ENCODE measurements at regions not wholly inside any gene's neighbourhood (a gene's known extent, or its start where the extent isn't known, plus 50 kb on each side); places are given as distances from the start of the nearest gene placed in this dataset.

DNA sequence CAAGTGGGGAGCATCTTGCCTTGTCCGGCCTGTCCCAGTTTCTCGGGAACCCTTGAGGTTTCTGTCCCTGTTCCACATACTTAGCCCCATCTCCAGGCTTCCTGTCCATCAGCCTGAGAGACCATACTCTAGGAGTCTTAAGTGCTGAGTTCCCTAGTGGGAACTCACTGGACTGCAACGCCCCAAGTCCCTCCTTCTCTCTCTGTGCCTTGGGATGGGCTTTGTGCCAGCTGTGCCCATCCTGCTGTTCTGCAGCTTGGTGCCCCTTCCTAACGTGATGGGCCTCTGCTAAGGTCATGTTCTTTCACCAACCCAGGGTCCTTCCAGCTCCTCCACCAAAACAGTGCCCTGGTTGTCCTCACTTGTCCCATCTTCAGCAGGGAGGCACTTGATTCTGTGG lies 222.3 kb upstream of the ANKRD55 start:
- 88% methylated on average over 4 of the region's 4 CpGs for WGBS (ENCODE audit: insufficient coverage)
- H3K27ac ChIP-seq (ENCODE audit: low read depth, low read length): no peak overlapping the region
- H3K4me1 ChIP-seq (ENCODE audit: control insufficient read depth, insufficient read depth, low read length): peaks cover 6% of the 10 kb centered on the region
- H3K27me3 ChIP-seq (ENCODE audit: control insufficient read depth, insufficient read depth, low read length): no peaks in the 10 kb centered on the region
- H3K9me3 ChIP-seq (ENCODE audit: control insufficient read depth, insufficient read depth, low read length): no peaks in the 10 kb centered on the region
- H3K36me3 ChIP-seq (ENCODE audit: control insufficient read depth, insufficient read depth, low read length): no peaks in the 10 kb centered on the region
- no peak for DNase-seq (ENCODE audit: low read depth in 4 of 6, low spot score in 6 of 6)
- H3K4me3 ChIP-seq (ENCODE audit: low read depth, low read length): no peak overlapping the region

DNA sequence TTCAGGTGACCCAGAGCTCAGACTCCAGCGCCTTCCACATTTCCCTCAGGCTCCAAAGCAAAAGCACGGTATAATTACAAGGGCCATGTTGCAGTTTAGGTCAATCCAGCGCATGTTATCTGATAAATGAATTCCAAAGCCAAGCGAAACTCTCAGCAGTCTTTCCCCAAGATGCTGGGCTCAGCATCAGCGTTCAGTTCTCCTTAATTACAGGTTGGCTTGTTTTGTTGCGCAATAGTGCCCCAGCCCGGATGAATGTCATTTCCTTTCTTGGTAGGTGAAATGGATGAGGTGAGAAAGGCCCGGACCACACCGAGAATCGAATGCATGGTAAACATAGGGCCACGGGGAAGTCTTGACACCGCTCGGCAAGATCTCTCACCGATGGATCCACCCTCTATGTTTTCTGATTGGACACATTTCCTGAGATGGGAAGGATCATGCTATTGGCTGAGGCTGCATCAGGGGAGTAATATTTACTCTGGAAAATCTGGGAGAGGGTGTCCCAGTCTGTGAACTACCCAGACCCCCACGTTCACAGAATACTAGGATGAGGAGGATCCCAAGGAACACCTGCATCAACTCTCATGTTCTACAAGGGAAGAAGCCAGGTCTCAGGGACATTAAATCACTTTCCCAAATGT lies 221.2 kb upstream of the ANKRD55 start:
- WGBS (ENCODE audit: insufficient coverage): 94% methylated on average over 13 of the region's 15 CpGs
- H3K27me3 ChIP-seq (ENCODE audit: control insufficient read depth, insufficient read depth, low read length): no peaks in the 10 kb centered on the region

GRCh38 chr5:56451742-56452141 lies 218.6 kb upstream of the ANKRD55 start:
- Histone ChIP-seq H3K4me3 (ENCODE audit: low read depth, low read length) (no peak overlapping the region), H3K9me3 (ENCODE audit: control insufficient read depth, insufficient read depth, low read length) (no peaks in the 10 kb centered on the region), H3K27me3 (ENCODE audit: control insufficient read depth, insufficient read depth, low read length) (no peaks in the 10 kb centered on the region), H3K27ac (ENCODE audit: low read depth, low read length) (no peak overlapping the region), H3K4me1 (ENCODE audit: control insufficient read depth, insufficient read depth, low read length) (peaks cover 9% of the 10 kb centered on the region), H3K36me3 (ENCODE audit: control insufficient read depth, insufficient read depth, low read length) (no peaks in the 10 kb centered on the region)
- DNase-seq (ENCODE audit: low read depth in 4 of 6, low spot score in 6 of 6): no peak
- 84% methylated on average over 6 of the region's 7 CpGs for WGBS (ENCODE audit: insufficient coverage)

More for the DNA sequence above, 221.2 kb upstream of the ANKRD55 start:
- Histone ChIP-seq H3K27ac (ENCODE audit: low read depth, low read length) (no peak overlapping the region), H3K4me3 (ENCODE audit: low read depth, low read length) (no peak overlapping the region), H3K9me3 (ENCODE audit: control insufficient read depth, insufficient read depth, low read length) (no peaks in the 10 kb centered on the region), H3K4me1 (ENCODE audit: control insufficient read depth, insufficient read depth, low read length) (peaks cover 10% of the 10 kb centered on the region), H3K36me3 (ENCODE audit: control insufficient read depth, insufficient read depth, low read length) (no peaks in the 10 kb centered on the region)
- no peak for DNase-seq (ENCODE audit: low read depth in 4 of 6, low spot score in 6 of 6)

GRCh38 chr5:56450766-56451165 lies 217.6 kb upstream of the ANKRD55 start:
- 51% methylated on average over 5 of the region's 8 CpGs for WGBS (ENCODE audit: insufficient coverage)
- Histone ChIP-seq H3K36me3 (ENCODE audit: control insufficient read depth, insufficient read depth, low read length) (no peaks in the 10 kb centered on the region), H3K4me1 (ENCODE audit: control insufficient read depth, insufficient read depth, low read length) (peaks cover 9% of the 10 kb centered on the region), H3K27me3 (ENCODE audit: control insufficient read depth, insufficient read depth, low read length) (no peaks in the 10 kb centered on the region), H3K27ac (ENCODE audit: low read depth, low read length) (peak overlapping the region; percentile 55), H3K9me3 (ENCODE audit: control insufficient read depth, insufficient read depth, low read length) (no peaks in the 10 kb centered on the region), H3K4me3 (ENCODE audit: low read depth, low read length) (no peak overlapping the region)
- DNase-seq (ENCODE audit: low read depth in 4 of 6, low spot score in 6 of 6): peak in 2 of 6 donors; percentile 34 to 57

DNA sequence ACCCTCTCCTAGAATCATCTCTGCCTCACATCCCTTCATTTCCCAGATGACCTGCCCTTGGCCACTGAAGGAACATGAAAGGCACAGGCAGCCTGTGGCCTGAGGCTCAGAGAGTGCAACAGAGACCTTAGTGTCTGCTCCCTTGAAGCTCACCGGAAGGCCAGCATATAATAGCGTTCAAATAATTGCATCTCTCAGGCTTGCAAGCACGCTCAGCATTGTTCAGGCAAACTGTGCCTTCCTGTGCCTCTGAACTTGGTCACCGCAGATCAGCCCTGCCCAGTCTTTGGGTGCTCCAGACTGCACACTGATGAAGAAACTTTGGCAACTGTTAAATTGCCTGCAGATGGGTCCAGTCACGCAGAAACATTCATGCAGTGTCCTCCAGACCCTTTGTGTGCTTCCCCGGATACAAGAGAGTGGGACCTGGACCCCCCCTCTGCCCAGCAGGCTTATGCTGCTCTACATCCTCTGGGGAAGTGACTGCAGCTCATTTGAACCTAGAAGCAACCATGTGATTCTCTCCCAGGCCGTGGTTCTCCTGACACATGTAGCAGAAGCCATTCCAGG lies 216.0 kb upstream of the ANKRD55 start:
- no peaks in the 10 kb centered on the region for H3K36me3 ChIP-seq (ENCODE audit: control insufficient read depth, insufficient read depth, low read length)

GRCh38 chr5:56447656-56448055 lies 214.5 kb upstream of the ANKRD55 start:
- peaks cover 9% of the 10 kb centered on the region for H3K4me1 ChIP-seq (ENCODE audit: control insufficient read depth, insufficient read depth, low read length)
- no peak overlapping the region for H3K4me3 ChIP-seq (ENCODE audit: low read depth, low read length)
- H3K9me3 ChIP-seq (ENCODE audit: control insufficient read depth, insufficient read depth, low read length): no peaks in the 10 kb centered on the region
- H3K27ac ChIP-seq (ENCODE audit: low read depth, low read length): no peak overlapping the region
- no peak for DNase-seq (ENCODE audit: low read depth in 4 of 6, low spot score in 6 of 6)
- H3K27me3 ChIP-seq (ENCODE audit: control insufficient read depth, insufficient read depth, low read length): no peaks in the 10 kb centered on the region
- WGBS (ENCODE audit: insufficient coverage): 46% methylated on average over 2 of the region's 4 CpGs
- H3K36me3 ChIP-seq (ENCODE audit: control insufficient read depth, insufficient read depth, low read length): no peaks in the 10 kb centered on the region

More for the DNA sequence above, 216.0 kb upstream of the ANKRD55 start:
- no peaks in the 10 kb centered on the region for H3K9me3 ChIP-seq (ENCODE audit: control insufficient read depth, insufficient read depth, low read length)
- 48% methylated on average over 7 of the region's 7 CpGs for WGBS (ENCODE audit: insufficient coverage)
- H3K27ac ChIP-seq (ENCODE audit: low read depth, low read length): no peak overlapping the region
- H3K27me3 ChIP-seq (ENCODE audit: control insufficient read depth, insufficient read depth, low read length): no peaks in the 10 kb centered on the region
- DNase-seq (ENCODE audit: low read depth in 4 of 6, low spot score in 6 of 6): peak in 1 of 6 donors; percentile 31
- H3K4me1 ChIP-seq (ENCODE audit: control insufficient read depth, insufficient read depth, low read length): peaks cover 9% of the 10 kb centered on the region
- no peak overlapping the region for H3K4me3 ChIP-seq (ENCODE audit: low read depth, low read length)

DNA sequence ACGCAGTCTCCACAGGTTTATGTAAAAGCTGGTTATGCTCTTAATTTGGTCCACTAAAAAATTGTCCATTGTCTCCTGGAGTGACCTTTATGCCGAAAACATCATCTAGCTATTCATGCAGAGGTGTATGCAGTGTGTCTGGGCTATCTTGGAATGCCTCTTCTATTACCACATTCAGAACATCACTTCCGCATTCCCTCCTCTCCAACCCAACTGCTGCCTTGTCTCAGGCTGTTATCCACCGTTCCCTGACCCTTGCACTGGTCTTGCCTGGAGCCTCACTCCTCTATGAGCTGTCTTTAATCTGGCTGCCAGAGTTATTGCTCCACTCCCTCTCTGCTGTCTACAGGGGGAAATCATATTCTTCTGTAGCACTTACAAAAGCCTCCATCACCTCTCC lies 214.1 kb upstream of the ANKRD55 start:
- DNase-seq (ENCODE audit: low read depth in 4 of 6, low spot score in 6 of 6): no peak
- Histone ChIP-seq H3K4me1 (ENCODE audit: control insufficient read depth, insufficient read depth, low read length) (peaks cover 9% of the 10 kb centered on the region), H3K9me3 (ENCODE audit: control insufficient read depth, insufficient read depth, low read length) (peaks cover 1% of the 10 kb centered on the region), H3K27ac (ENCODE audit: low read depth, low read length) (no peak overlapping the region), H3K36me3 (ENCODE audit: control insufficient read depth, insufficient read depth, low read length) (no peaks in the 10 kb centered on the region), H3K27me3 (ENCODE audit: control insufficient read depth, insufficient read depth, low read length) (no peaks in the 10 kb centered on the region), H3K4me3 (ENCODE audit: low read depth, low read length) (no peak overlapping the region)
- WGBS (ENCODE audit: insufficient coverage): 95% methylated on average over 4 of the region's 4 CpGs

DNA sequence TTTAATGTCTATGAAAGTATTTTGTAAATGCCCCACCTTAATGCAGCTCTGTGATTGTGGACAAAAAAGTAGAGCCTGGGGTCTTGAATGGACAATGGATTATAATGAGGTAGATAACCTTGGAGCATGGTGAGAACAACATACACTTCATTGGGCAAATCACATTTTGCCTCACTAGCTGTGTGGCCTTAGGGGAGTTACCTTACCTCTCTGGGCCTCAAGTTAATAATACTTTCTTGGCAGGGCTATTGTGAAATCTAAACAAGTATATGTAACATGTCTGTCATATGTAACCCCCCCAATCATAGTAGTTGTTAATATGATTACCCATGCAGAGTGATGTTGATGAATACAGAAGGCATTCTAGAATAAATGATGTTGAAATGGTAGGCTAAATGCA lies 213.6 kb upstream of the ANKRD55 start:
- Histone ChIP-seq H3K9me3 (ENCODE audit: control insufficient read depth, insufficient read depth, low read length) (peaks cover 1% of the 10 kb centered on the region), H3K36me3 (ENCODE audit: control insufficient read depth, insufficient read depth, low read length) (no peaks in the 10 kb centered on the region), H3K4me3 (ENCODE audit: low read depth, low read length) (no peak overlapping the region), H3K27ac (ENCODE audit: low read depth, low read length) (no peak overlapping the region), H3K27me3 (ENCODE audit: control insufficient read depth, insufficient read depth, low read length) (no peaks in the 10 kb centered on the region), H3K4me1 (ENCODE audit: control insufficient read depth, insufficient read depth, low read length) (peaks cover 9% of the 10 kb centered on the region)
- DNase-seq (ENCODE audit: low read depth in 4 of 6, low spot score in 6 of 6): no peak

DNA sequence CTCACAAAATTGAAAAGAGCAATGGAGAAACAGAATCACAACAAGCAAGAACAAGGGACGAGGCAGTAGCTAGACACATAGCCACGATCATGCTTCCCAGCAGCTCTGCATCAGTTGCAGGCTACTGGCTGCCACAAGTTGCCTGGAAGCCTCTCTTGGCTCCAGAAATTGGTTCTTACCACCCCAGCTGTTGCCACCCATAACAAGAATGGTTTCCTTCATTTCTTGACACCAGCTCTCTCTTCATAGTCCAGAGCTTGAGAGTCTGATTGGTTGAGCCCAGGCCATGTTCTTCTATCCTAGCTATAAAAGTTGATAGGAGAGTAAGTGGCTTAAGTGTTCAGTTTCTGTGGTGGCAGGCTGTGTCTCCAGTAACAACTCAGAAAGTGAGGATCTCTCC lies 210.7 kb upstream of the ANKRD55 start:
- H3K27me3 ChIP-seq (ENCODE audit: control insufficient read depth, insufficient read depth, low read length): no peaks in the 10 kb centered on the region
- H3K36me3 ChIP-seq (ENCODE audit: control insufficient read depth, insufficient read depth, low read length): no peaks in the 10 kb centered on the region
- no peak overlapping the region for H3K4me3 ChIP-seq (ENCODE audit: low read depth, low read length)
- WGBS (ENCODE audit: insufficient coverage): 80% methylated on average over 2 of the region's 2 CpGs
- no peak for DNase-seq (ENCODE audit: low read depth in 4 of 6, low spot score in 6 of 6)
- H3K4me1 ChIP-seq (ENCODE audit: control insufficient read depth, insufficient read depth, low read length): no peaks in the 10 kb centered on the region
- H3K27ac ChIP-seq (ENCODE audit: low read depth, low read length): no peak overlapping the region
- H3K9me3 ChIP-seq (ENCODE audit: control insufficient read depth, insufficient read depth, low read length): peaks cover 1% of the 10 kb centered on the region

Data from spinal cord (tissue), 9 donors.